H54 (cell line): ENCODE measurements at regions not wholly inside any gene's neighbourhood (a gene's known extent, or its start where the extent isn't known, plus 50 kb on each side); places are given as distances from the start of the nearest gene placed in this dataset.
"Not testable (repeated sequence)": the region's sequence is repeated elsewhere in the genome, so short reads cannot be mapped to it uniquely, and the experiment has no call there.

Experiments used
- DNase-seq: peaks from one replicate; pipeline ENCODE4 v3.0.0; 2011; ENCODE audit warnings: low spot score, mixed read lengths; ENCODE audit not compliant: insufficient read length
- FAIRE-seq: peaks from 3 replicates; lab custom pipeline; 2011; peaks lifted over from hg19 to GRCh38; lab: Jason Lieb, UNC
- POLR2A ChIP-seq: IDR thresholded peaks from 2 replicates; pipeline ENCODE4 v1.6.1; 2011; ENCODE audit warnings: low read depth, mild to moderate bottlenecking, low read length

GRCh38 chr4:23036921-23037495 lies 344.3 kb downstream of the GBA3 start:
- TF ChIP-seq POLR2A, result no peak
- FAIRE-seq (no peak), DNase-seq (no peak)

GRCh38 chr4:23036503-23036902 lies 343.8 kb downstream of the GBA3 start:
- TF ChIP-seq POLR2A, result no peak
- DNase-seq (no peak), FAIRE-seq (no peak)

GRCh38 chr4:23035521-23036056 lies 342.9 kb downstream of the GBA3 start:
- no peak for FAIRE-seq
- DNase-seq, result no peak
- no peak for TF ChIP-seq POLR2A

- TF ChIP-seq POLR2A, result no peak
- no peak for FAIRE-seq
- no peak for DNase-seq
Observed at GRCh38 chr4:23034731-23035130, 342.0 kb downstream of the GBA3 start.

- TF ChIP-seq POLR2A, result no peak
- DNase-seq, result no peak
- no peak for FAIRE-seq
Observed at GRCh38 chr4:23033796-23034195, 341.1 kb downstream of the GBA3 start.

- no peak for TF ChIP-seq POLR2A
- DNase-seq (no peak), FAIRE-seq (no peak)
Observed at GRCh38 chr4:23028875-23029274, 336.1 kb downstream of the GBA3 start.

- TF ChIP-seq POLR2A, result no peak
- FAIRE-seq (no peak), DNase-seq (no peak)
Observed at GRCh38 chr4:23023666-23024065, 330.9 kb downstream of the GBA3 start.

- no peak for TF ChIP-seq POLR2A
- DNase-seq, result no peak
- FAIRE-seq, result no peak
Observed at GRCh38 chr4:23023121-23023520, 330.4 kb downstream of the GBA3 start.

GRCh38 chr4:23022032-23022431 lies 329.3 kb downstream of the GBA3 start:
- no peak for TF ChIP-seq POLR2A

GRCh38 chr4:23021040-23021439 lies 328.3 kb downstream of the GBA3 start:
- no peak for TF ChIP-seq POLR2A
- FAIRE-seq (no peak), DNase-seq (no peak)

More at GRCh38 chr4:23022032-23022431, 329.3 kb downstream of the GBA3 start:
- peak; percentile 17 for DNase-seq
- FAIRE-seq, result peak; percentile 96

- DNase-seq, FAIRE-seq: not testable (repeated sequence)
Observed at GRCh38 chr4:23020399-23020798, 327.7 kb downstream of the GBA3 start.

- no peak for FAIRE-seq
- DNase-seq, result no peak
- TF ChIP-seq POLR2A, result no peak
Observed at GRCh38 chr4:23016981-23017380, 324.2 kb downstream of the GBA3 start.

GRCh38 chr4:23015821-23016220 lies 323.1 kb downstream of the GBA3 start:
- no peak for FAIRE-seq
- no peak for DNase-seq

GRCh38 chr4:23009093-23009492 lies 316.4 kb downstream of the GBA3 start:
- FAIRE-seq (no peak), DNase-seq (no peak)
- no peak for TF ChIP-seq POLR2A

More at GRCh38 chr4:23015821-23016220, 323.1 kb downstream of the GBA3 start:
- no peak for TF ChIP-seq POLR2A

- no peak for FAIRE-seq
- no peak for DNase-seq
- TF ChIP-seq POLR2A, result no peak
Observed at GRCh38 chr4:23006756-23007155, 314.0 kb downstream of the GBA3 start.

- FAIRE-seq (no peak), DNase-seq (no peak)
- TF ChIP-seq POLR2A, result no peak
Observed at GRCh38 chr4:23005691-23006090, 313.0 kb downstream of the GBA3 start.
